ENCODE measurements at regions not wholly inside any gene's neighbourhood (a gene's known extent, or its start where the extent isn't known, plus 50 kb on each side); places are given as distances from the start of the nearest gene placed in this dataset.
"Not testable (repeated sequence)": the region's sequence is repeated elsewhere in the genome, so short reads cannot be mapped to it uniquely, and the experiment has no call there.

- peak; percentile 100 for DNase-seq
These were observed 281.0 kb upstream of the TBL1XR1 start for GRCh38 chr3:177478170-177478867.

- no peak for DNase-seq
These were observed 282.3 kb upstream of the TBL1XR1 start for GRCh38 chr3:177479630-177480029.

DNA sequence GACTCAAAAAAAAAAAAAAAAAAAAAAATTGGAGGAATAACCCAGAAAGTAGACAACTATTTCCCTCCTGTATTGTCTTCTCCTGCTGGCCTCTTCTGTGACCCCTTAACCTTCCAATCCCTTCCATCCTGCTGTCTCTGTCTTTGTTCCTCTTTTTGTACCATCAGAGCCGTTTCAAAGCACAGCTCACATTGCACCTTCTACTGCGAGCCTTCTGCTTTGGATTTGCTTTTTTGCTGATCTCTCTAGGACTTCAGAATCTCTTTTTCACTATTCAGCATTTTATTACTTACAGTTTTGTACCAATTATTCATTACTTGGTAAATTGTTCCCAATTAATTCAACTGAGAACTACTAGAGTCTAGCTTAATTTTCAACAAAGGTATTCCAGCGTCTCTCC, 284.0 kb upstream of the TBL1XR1 start:
- no peak for DNase-seq

DNA sequence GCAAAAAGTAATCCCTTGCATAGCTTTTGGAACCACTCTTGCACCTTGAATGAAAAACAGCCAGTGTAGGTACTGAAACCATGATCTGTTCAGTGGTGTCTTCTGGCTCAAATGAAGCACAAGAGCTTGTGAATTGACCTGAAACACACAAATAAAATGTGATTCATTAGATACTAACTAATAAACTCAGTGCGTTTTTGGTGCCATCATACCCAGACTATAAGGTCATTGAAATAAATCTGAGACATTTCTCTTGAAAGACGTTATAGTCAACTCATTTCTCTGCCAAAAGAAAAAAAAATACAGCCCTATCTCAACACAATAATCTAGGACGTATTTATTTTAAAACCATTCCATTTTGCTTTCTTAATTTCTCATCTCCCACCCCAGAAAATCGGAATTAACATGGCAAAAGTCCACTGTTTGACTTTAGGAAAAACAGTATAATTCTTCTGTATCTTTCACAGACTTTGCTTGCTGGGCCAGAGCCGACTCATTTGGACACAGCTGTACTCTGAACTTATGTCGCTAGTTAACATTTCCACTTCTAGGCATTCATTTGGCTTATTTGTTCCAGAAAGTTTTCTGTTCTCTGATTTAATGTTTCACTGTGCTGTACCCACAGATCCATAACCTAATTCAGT, 284.9 kb upstream of the TBL1XR1 start:
- peak; percentile 61 for DNase-seq

- no peak for DNase-seq
These were observed 286.1 kb upstream of the TBL1XR1 start for GRCh38 chr3:177483182-177483967.

DNA sequence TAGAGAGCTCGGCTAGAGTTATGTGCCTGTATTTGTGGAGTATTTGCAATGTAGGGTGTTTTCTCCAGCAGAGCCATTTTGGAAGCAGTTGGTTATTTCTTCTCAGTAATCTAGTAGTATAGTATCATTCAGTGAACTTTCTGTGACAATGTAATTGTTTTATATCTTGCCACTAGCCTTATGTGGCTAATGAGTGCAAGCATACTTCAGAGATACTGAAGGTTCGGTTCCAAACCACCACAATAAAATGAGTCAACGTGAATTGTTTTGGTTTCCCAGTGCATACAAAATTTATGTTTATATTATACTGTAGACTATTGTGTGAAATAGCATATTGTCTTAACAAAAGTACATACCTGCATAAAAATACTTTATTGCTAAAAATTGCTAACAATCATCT, 286.9 kb upstream of the TBL1XR1 start:
- DNase-seq = no peak

GRCh38 chr3:177484926-177485325, 287.6 kb upstream of the TBL1XR1 start:
- no peak for DNase-seq

DNA sequence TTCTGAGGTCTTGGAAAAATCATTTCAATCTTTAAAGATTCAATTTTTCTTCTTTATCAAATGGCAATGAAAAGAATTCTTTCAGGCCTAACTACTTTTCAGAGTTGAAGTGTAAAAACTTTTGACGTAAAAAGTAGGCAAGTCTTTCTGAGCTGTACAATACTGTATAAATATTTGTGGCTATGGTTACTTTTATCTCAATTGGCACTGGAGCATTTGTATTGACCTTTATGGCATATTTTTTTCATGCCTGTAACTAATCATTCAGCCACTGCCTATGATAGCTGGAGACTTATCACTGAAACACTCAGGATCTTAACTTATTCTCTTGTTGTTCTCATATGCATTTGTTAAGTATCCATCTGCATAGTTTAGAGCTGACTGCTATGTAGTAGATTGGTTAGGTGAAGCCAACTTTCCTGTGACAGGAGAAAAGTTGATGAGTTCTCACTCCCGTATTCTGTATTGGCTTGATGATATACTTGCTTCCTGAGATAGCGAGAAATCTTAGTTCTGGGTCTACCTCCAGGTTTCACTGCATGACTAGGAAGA, 290.4 kb upstream of the TBL1XR1 start:
- no peak for DNase-seq

GRCh38 chr3:177488740-177489139, 291.5 kb upstream of the TBL1XR1 start:
- DNase-seq = no peak

DNA sequence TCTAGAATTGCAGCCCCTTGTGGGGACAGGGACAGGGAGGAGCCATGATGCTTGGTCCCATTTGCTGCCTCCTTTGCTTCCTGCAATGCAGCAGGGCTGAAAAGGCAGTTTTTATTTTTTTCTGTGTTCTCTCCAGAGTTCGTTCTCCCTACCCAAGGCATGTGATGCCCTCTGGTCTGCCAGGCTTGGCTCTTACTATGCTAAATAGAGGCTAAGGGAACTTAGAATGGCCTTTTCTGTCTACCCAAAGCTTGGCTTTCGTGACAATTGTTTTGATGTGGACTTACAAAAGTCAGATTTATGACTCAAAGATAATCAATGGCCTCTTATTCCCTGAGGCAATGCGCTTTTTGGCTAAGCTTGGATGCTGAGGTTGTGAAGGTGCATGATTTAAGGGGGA, 293.3 kb upstream of the TBL1XR1 start:
- DNase-seq = no peak

DNA sequence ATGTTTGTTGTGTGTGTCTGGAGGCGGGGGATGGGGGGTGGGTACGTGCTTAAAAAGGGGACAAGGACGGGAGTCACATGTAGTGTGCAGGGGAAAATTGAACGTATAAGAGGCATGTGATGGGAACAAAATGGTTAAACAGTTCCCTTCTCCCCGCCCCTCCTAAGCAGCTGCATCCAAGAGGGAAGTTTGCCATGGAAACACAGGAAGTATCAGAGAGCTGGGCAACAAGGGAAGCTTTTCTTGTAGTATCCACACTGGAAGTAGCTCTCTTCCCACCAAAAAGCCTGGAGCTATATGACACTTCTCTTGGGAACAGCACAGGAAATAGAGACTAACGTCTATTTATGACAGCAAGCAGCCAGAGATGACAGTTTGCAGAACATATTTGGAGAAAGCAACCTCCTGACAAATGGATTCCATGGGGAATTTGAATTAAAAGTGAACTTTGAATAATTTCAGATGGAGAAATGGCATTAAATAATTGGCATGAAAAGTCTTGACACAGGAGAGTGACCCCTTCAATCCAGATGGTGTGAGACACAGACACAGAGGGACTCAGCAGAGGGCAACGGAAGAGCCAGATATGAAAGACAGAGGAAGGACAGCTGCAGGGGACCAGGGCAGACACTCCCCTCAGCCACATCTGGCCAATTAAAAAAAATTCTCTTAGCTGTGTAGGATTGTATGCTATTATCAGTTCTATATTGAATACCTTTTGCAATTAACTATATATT, 294.2 kb upstream of the TBL1XR1 start:
- DNase-seq = peak; percentile 61

DNA sequence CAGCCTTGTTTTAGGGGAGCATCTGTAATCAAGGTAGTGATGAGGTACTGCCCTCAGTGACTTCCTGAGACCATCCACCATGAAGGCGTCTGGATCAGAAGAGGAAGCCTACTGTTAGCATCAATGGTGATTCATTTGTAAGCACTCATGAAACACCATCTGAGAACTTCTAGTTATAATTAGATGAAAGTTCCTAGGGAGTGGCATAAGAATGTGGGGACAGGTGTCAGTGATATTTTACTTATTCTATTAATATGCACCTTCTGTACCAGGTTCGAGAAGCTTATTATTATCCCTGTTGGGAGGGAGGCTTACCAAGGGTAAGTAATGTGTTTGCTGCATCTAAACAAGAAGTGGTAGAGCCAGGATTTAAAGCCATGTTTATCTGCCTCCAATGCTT, 295.8 kb upstream of the TBL1XR1 start:
- no peak for DNase-seq

DNA sequence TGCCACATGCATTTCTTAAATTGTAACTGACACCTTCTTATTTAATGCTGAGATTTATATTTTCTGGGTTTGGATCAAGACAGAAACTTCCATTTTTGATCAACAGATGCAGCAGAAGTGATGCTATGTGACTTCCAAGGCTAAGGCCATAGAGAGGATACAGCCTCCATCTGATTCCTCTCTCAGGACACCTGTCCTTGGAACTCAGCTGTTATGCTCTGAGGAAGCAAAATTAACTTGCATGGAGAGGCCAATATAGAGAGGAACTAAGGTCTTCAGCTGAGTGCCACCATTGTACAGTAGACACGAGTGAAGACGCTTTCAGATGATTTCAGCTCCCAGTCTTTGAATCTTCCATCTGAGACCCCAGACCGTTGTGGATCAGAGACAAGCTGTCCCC, 296.9 kb upstream of the TBL1XR1 start:
- no peak for DNase-seq

DNA sequence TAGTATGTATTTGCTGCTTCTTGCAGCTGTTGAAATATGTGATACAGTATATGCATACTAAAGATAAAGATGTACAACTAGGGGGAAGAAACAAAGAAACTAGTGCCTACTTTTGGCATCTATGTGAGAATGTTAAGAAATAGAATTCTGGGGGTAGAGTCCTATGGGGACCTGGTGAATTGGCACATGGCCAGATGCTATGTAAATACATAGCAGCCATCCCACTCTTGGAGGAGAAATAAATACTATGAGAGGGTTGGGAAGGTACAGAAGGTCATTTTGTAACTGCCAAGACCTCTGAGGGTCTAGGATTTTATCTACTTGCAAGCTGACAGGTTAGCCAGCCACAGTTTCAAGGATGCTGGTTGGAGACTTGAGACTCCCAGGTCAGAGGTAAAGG, 298.3 kb upstream of the TBL1XR1 start:
- DNase-seq = no peak

DNA sequence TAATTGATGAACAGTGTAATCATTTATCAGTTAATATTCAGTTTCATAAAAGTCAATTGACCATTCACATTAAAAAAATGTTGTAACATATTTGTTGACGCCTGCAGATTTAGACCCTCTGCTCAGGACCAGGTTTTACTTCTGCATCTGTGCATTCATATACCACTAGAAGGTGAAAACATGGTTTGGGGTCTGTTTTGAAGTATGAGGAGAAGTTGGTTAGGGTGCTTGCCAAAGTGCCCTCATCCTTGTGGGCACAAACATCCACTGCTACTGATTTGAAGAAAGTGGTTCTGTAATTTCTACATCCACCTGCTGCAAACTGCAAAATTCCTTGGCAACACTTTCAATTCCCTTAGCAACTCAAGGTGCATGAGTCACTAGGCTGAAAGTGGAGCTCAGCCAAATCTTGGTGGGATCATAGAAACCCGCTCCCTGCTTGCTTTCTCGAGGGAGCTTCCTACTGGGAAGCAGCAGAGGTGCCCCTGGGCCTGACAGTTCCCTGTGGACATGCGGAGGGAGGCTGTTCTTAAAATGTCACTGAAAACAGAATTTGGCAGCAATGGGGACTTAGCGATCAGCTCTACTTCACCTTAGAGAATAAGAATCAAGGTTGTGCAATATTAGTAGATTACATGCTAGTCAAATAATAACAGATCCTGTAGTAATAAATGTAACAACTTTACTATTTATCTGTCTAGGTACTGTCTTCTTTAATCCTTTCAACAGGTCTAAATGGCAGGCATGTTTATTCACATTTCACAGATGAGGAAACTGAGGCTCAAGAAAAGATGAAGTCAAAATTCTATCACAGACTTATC, 301.0 kb upstream of the TBL1XR1 start:
- no peak for DNase-seq

- not testable (repeated sequence) for DNase-seq
These were observed 301.8 kb upstream of the TBL1XR1 start for GRCh38 chr3:177499039-177499438.

DNA sequence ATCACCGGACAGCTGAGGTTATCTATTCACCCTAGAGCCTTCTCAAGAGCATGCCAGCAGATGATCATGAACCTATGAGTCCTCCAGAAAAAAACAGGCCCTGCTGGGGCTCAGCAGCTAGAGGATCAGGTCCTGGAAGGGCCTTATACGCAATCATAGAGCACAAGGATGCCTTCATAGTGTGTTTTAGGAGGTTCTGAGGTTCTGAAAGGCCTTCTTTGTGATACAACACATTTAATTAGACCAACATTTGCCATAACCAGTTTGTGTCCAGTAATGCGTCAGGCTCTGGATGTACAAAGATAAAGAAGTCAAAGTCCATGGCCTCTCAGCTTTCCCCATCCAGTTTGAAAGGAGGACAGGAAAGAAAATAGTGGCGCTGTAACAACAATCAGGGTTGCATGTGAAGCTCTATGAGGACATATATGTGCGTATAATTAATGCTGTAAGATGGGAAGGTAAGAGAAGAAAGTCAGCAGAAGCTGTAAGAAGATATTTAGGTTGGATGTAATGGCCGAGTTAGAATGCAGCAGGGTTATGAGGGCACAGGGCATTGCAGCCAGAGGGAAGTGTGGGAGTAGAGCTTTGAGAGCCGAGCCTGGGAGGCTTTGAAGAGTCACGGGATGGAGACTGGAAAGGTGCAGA, 302.6 kb upstream of the TBL1XR1 start:
- no peak for DNase-seq

- DNase-seq = no peak
These were observed 313.5 kb upstream of the TBL1XR1 start for GRCh38 chr3:177510693-177511216.

DNA sequence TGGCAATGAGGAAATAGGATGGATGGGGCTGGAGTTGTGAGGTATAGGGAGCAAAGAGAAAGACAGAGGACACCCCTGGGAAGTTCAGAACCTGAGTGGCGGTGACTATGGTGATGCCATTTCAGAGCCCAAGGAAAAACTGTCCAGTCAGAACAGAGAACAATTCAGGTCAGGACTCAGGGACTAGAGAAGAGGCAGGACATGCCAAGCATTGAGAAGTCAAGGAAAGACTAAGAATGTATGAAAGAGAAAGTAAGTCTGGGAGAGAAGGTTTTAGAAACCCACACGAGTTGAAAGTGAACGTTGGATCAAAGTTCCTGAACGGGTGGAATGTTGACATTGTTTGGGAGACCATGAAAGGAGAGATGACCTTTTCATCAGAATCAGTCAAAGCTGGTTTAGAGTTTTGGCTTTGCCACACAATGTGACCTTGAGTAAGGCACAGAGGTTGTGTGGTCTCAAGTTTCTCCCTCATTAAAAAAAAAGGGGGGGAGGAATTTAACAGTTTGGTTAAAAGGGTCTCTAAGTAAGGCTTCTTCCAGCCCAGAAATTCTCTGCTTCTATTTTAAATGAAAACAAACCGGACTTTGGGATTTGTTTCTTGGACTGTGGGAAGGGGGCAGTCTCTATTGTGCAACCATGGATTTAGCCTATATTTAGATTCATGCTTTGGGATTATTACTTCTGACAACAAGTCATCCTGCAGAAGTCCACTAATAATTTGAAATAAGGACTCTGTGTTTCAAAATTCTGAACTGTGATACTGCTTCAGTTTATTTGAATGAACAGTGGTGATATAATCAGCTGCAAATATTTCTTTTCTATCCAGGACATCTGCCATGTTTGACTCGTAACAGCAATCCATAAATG, 315.9 kb upstream of the TBL1XR1 start:
- DNase-seq = no peak

Data from fibroblast of skin of back (primary cell).